Uterus (tissue), 3 donors: ENCODE measurements at regions not wholly inside any gene's neighbourhood (a gene's known extent, or its start where the extent isn't known, plus 50 kb on each side); places are given as distances from the start of the nearest gene placed in this dataset.

Experiments used
- DNase-seq, 2 donors: peaks; one replicate each; pipeline ENCODE4 v3.0.0-alpha.2; 2019 to 2020
- H3K27ac ChIP-seq, 2 donors: fragments of 200-600 bp; sonication (generic); 1 replicate in 1 of 2; 2 replicates in 1 of 2; pipeline ENCODE4 v1.5.1; 2016 to 2018
- H3K27me3 ChIP-seq, 2 donors: fragments of 200-600 bp; sonication (generic); one replicate each; pipeline ENCODE4 v1.5.1; 2018 to 2019; ENCODE audit warnings: control low read depth in 1 of 2
- H3K36me3 ChIP-seq, 2 donors: fragments of 200-600 bp; sonication (generic); one replicate each; pipeline ENCODE4 v1.5.1; 2019; ENCODE audit warnings: control low read depth in 1 of 2
- H3K4me1 ChIP-seq, 2 donors: fragments of 200-600 bp; sonication (generic); one replicate each; pipeline ENCODE4 v1.5.1; 2018 to 2019; ENCODE audit warnings: control low read depth in 1 of 2
- H3K4me3 ChIP-seq, 2 donors: fragments of 200-600 bp; sonication (generic); 1 replicate in 1 of 2; 2 replicates in 1 of 2; pipeline ENCODE4 v1.5.1; 2018 to 2019; ENCODE audit warnings: mild to moderate bottlenecking in 1 of 2
- H3K9me3 ChIP-seq, 2 donors: fragments of 200-600 bp; sonication (generic); one replicate each; pipeline ENCODE4 v1.5.1; 2019; ENCODE audit warnings: control low read depth in 1 of 2
- POLR2A ChIP-seq, 2 donors: fragments of 450-650 bp; IDR thresholded peaks; one replicate each; pipeline ENCODE4 v1.6.1; 2016; ENCODE audit warnings: antibody characterized with exemption in 2 of 2, mild to moderate bottlenecking in 1 of 2, moderate library complexity in 1 of 2
- intact Hi-C: fragments of 100-400 bp; cut with DNase I; formaldehyde crosslinking; loops from one replicate; pipeline ENCODE4 v1.15.1; 2023; ENCODE audit warnings: low total_unique reads
- TF ChIP-seq, protein P1 (sequence below), 4 experiments: fragments of 200-600 bp in 2 of 4; fragments of 450-650 bp in 2 of 4; sonication (generic) in 2 of 4; IDR thresholded peaks; one replicate each; pipeline ENCODE4 v1.5.1; 2016 to 2019; ENCODE audit warnings: antibody characterized with exemption in 4 of 4, mild to moderate bottlenecking in 2 of 4, moderate library complexity in 1 of 4
- donor health status: DM: yes; HTN: yes; CAD: no.

DNA sequence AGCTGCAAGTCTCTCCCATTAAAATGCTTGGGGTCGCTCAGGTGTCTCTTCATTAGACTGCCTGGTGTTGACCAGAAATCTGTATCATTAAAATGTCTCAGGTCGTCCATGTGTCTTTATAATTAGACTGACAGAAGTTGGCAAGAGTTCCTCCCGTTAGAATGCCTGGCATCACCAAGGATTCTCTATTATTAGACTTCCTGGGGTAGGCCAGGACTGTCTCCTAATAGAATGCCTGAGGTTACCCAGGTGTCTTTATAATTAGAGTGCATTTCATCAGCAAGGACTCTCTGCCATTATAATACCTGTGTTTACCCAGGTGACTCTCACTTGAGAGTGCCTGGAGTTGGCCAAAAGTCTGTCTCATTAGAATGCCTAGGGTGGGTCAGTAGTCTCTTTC is 1537.2 kb downstream of the UQCRFS1 start:
- Histone ChIP-seq H3K36me3 (no peaks in the 10 kb centered on the region), H3K27ac (no peak overlapping the region), H3K27me3 (no peaks in the 10 kb centered on the region), H3K4me3 (no peak overlapping the region), H3K9me3 (no peaks in the 10 kb centered on the region), H3K4me1 (no peaks in the 10 kb centered on the region)
- TF ChIP-seq, protein P1, sequence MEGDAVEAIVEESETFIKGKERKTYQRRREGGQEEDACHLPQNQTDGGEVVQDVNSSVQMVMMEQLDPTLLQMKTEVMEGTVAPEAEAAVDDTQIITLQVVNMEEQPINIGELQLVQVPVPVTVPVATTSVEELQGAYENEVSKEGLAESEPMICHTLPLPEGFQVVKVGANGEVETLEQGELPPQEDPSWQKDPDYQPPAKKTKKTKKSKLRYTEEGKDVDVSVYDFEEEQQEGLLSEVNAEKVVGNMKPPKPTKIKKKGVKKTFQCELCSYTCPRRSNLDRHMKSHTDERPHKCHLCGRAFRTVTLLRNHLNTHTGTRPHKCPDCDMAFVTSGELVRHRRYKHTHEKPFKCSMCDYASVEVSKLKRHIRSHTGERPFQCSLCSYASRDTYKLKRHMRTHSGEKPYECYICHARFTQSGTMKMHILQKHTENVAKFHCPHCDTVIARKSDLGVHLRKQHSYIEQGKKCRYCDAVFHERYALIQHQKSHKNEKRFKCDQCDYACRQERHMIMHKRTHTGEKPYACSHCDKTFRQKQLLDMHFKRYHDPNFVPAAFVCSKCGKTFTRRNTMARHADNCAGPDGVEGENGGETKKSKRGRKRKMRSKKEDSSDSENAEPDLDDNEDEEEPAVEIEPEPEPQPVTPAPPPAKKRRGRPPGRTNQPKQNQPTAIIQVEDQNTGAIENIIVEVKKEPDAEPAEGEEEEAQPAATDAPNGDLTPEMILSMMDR (IDR thresholded peaks at IDR 0.05), result no peak
- TF ChIP-seq POLR2A (IDR thresholded peaks at IDR 0.05), result no peak
- DNase-seq, result no peak
- intact Hi-C loops, result no loop called here

DNA sequence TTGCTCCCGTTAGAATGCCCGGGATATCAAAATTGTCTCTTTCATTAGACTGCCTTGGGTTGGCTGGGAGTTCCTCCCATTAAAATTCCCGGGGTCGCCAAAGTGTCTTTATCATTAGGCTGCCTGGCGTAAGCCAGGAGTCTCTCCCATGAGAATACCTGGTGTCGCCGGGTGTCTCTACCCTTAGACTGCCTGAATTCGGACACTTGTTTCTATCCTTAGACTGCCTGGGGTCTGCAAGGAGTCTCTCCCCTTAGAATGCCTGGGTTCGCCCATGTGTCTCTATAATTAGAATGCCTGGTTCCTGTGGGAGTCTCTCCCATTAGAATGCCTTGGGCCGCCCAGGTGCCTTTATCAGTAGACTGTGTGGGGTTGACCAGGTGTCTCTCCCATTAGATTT is 1538.2 kb downstream of the UQCRFS1 start:
- H3K4me1 ChIP-seq, result no peaks in the 10 kb centered on the region
- TF ChIP-seq, protein P1 (IDR thresholded peaks at IDR 0.05), result no peak
- TF ChIP-seq POLR2A (IDR thresholded peaks at IDR 0.05), result no peak
- no peaks in the 10 kb centered on the region for H3K27me3 ChIP-seq
- DNase-seq, result no peak
- intact Hi-C loops, result no loop called here
- no peak overlapping the region for H3K4me3 ChIP-seq
- H3K27ac ChIP-seq, result no peak overlapping the region
- H3K36me3 ChIP-seq, result no peaks in the 10 kb centered on the region
- no peaks in the 10 kb centered on the region for H3K9me3 ChIP-seq

DNA sequence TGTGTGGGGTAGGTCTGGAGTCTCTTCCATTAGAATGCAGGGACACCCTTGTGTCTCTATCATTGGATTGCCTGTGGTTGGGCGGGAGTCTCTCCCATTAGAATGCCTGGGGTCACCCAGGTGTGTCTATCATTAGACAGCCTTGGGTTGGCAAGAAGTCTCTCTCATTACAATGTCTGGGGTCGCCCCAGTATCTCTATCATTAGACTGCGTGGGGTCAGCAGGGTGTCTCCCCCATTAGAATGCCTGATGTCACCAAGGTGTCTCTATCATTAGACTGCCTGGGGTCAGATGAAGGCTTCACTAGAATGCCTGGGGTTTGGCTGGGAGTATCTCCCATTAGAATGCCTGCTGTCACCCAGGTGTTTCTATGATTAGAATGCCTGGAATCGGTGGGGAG is 1539.0 kb downstream of the UQCRFS1 start:
- H3K9me3 ChIP-seq, result no peaks in the 10 kb centered on the region
- no peaks in the 10 kb centered on the region for H3K4me1 ChIP-seq
- no peaks in the 10 kb centered on the region for H3K27me3 ChIP-seq
- no peak for DNase-seq
- H3K27ac ChIP-seq, result no peak overlapping the region
- TF ChIP-seq, protein P1 (IDR thresholded peaks at IDR 0.05), result no peak
- no peak for TF ChIP-seq POLR2A (IDR thresholded peaks at IDR 0.05)
- no peaks in the 10 kb centered on the region for H3K36me3 ChIP-seq
- intact Hi-C loops, result no loop called here
- no peak overlapping the region for H3K4me3 ChIP-seq

DNA sequence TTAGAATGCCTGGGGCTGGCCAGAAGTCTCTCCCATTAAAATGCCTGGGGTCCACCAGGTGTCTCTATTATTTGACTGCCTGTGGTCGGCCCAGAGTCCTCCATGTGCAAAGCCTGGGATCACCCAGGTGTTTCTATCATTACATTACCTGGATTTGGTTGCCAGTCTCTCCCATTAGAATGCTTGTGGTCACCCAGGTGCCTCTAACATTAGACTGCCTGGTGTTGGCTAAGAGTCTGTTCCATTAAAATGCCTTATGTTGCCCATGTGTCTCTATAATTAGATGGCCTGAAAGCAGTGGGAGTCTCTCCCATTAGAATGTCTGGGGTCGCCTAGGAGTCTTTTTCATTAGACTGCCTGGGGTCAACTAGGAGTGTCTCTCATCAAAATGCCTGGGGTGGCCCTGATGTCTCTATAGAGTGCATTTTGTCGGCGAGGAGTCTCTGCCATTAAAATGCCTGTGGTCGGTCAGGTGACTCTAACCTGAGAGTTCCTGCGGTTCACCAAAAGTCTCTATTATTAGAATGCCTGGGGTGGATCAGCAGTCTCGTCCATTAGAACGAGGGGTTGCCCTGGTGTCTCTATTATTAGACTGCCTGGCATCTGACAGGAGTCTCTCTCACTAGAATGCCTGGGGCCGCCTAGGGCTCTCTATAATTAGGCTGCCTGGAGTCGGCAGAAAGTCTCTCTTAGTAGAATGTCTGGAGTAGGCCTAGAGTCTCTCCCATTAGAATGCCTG is 1540.5 kb downstream of the UQCRFS1 start:
- no peaks in the 10 kb centered on the region for H3K4me1 ChIP-seq
- TF ChIP-seq POLR2A (IDR thresholded peaks at IDR 0.05), result no peak
- no peaks in the 10 kb centered on the region for H3K27me3 ChIP-seq
- intact Hi-C loops, result no loop called here
- H3K4me3 ChIP-seq, result no peak overlapping the region
- no peak overlapping the region for H3K27ac ChIP-seq
- H3K36me3 ChIP-seq, result no peaks in the 10 kb centered on the region
- no peaks in the 10 kb centered on the region for H3K9me3 ChIP-seq
- DNase-seq, result no peak

DNA sequence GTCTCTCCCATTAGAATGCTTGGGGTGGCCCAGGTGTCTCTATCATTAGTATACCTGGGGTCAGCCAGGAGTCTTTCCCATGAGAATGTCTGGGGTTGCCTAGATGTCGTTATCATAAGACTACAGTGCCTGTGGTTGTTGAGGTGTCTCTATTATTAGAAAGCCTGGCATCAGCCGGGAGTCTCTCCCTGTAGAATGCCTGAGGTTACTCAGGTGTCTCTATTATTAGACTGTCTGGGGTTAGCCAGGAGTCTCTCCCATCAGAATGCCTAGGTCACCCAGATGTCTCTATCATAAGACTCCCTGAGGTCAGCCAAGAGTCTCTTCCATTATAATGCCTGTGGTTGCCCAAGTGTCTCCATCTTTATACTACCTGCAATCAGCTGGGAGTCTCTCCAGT is 1541.1 kb downstream of the UQCRFS1 start:
- H3K36me3 ChIP-seq, result no peaks in the 10 kb centered on the region
- TF ChIP-seq POLR2A (IDR thresholded peaks at IDR 0.05), result no peak
- TF ChIP-seq, protein P1 (IDR thresholded peaks at IDR 0.05), result no peak
- no peaks in the 10 kb centered on the region for H3K9me3 ChIP-seq

More for the DNA sequence above, 1541.1 kb downstream of the UQCRFS1 start:
- H3K27ac ChIP-seq, result no peak overlapping the region
- no peaks in the 10 kb centered on the region for H3K27me3 ChIP-seq
- intact Hi-C loops, result no loop called here
- DNase-seq, result no peak
- H3K4me3 ChIP-seq, result no peak overlapping the region
- no peaks in the 10 kb centered on the region for H3K4me1 ChIP-seq
